Endothelial cell of umbilical vein (primary cell): ENCODE measurements at regions not wholly inside any gene's neighbourhood (a gene's known extent, or its start where the extent isn't known, plus 50 kb on each side); places are given as distances from the start of the nearest gene placed in this dataset.

Source experiments
- BruUV-seq: library from RNA; stranded (reverse); fragments of 400-500 nt; replicated peaks from 2 replicates; lab custom pipeline; 2021; lab: Mats Ljungman, UMichigan
- CTCF ChIA-PET: fragments of 300-600, 350-600 bp; sonication (Branson Sonifier 250); formaldehyde crosslinking; loops from one replicate; lab custom pipeline; 2021; ENCODE audit warnings: antibody characterized with exemption, inconsistent platforms; lab: Charles Lee
- POLR2A ChIA-PET: fragments of 300-600, 350-600 bp; sonication (Branson Sonifier 250); formaldehyde crosslinking; loops from one replicate; lab custom pipeline; 2021; ENCODE audit warnings: antibody characterized with exemption, inconsistent platforms; lab: Charles Lee
- DNase-seq: peaks from one replicate; pipeline ENCODE4 v3.0.0-alpha.2; 2011; ENCODE audit warnings: low read depth, low spot score
- FAIRE-seq: peaks from 2 replicates; lab custom pipeline; 2011; peaks lifted over from hg19 to GRCh38; lab: Jason Lieb, UNC
- H2AFZ ChIP-seq: 2 replicates; pipeline ENCODE4 v1.6.0; 2012; ENCODE audit warnings: low read depth, low read length, control low read depth, inconsistent platforms
- H3K27ac ChIP-seq: 2 replicates; pipeline ENCODE4 v1.5.1; 2011; ENCODE audit warnings: low read depth, mild to moderate bottlenecking, control low read depth, low read length, moderate library complexity; ENCODE audit not compliant: insufficient read depth
- H3K27me3 ChIP-seq, 2 experiments: 2 replicates each; pipeline versions ENCODE4 v1.6.0 to v1.6.1; 2011; ENCODE audit warnings: low read length in 2 of 2, mixed read lengths in 1 of 2; ENCODE audit not compliant: control insufficient read depth in 2 of 2, insufficient read depth in 2 of 2
- H3K36me3 ChIP-seq, 2 experiments: 2 replicates in 1 of 2; 3 replicates in 1 of 2; pipeline ENCODE4 v1.5.1; 2011; ENCODE audit warnings: low read length in 2 of 2, mild to moderate bottlenecking in 1 of 2, moderate library complexity in 1 of 2; ENCODE audit not compliant: control insufficient read depth in 2 of 2, insufficient read depth in 2 of 2; ENCODE audit errors: extremely low read depth in 1 of 2
- H3K4me1 ChIP-seq: 3 replicates; pipeline ENCODE4 v1.5.1; 2011; ENCODE audit warnings: mild to moderate bottlenecking, low read length; ENCODE audit not compliant: control insufficient read depth, insufficient read depth; ENCODE audit errors: extremely low read depth
- H3K4me2 ChIP-seq: 2 replicates; pipeline ENCODE4 v1.6.1; 2011; ENCODE audit warnings: low read length, control low read depth, mixed read lengths; ENCODE audit not compliant: insufficient read depth
- H3K4me3 ChIP-seq, 3 experiments: fragments of 200-600 bp in 1 of 3; sonication (generic), shearing (Covaris generic) in 1 of 3; replicated peaks in 1 of 3; 2 replicates each; pipeline ENCODE4 v1.5.1; 2011 to 2016; ENCODE audit warnings: control low read depth in 3 of 3, low read length in 3 of 3, mild to moderate bottlenecking in 2 of 3, inconsistent platforms in 1 of 3, low read depth in 1 of 3, moderate library complexity in 1 of 3; ENCODE audit not compliant: insufficient read depth in 1 of 3
- H3K79me2 ChIP-seq: 2 replicates; pipeline ENCODE4 v1.6.0; 2012; ENCODE audit warnings: low read length, inconsistent platforms; ENCODE audit not compliant: control insufficient read depth, insufficient read depth
- H3K9ac ChIP-seq: replicated peaks from 2 replicates; pipeline ENCODE3; 2011; ENCODE audit warnings: low read length, control low read depth; ENCODE audit not compliant: insufficient read depth; ENCODE audit errors: extremely low read depth
- H3K9me1 ChIP-seq: replicated peaks from 3 replicates; pipeline ENCODE4 v1.6.0; 2011; ENCODE audit warnings: mild to moderate bottlenecking, low read length; ENCODE audit not compliant: control insufficient read depth, insufficient read depth; ENCODE audit errors: extremely low read depth
- H3K9me3 ChIP-seq: replicated peaks from 2 replicates; pipeline ENCODE4 v1.5.1; 2012; ENCODE audit warnings: low read length, inconsistent platforms; ENCODE audit not compliant: control insufficient read depth, insufficient read depth
- H4K20me1 ChIP-seq: replicated peaks from 2 replicates; pipeline ENCODE3; 2011; ENCODE audit warnings: mild to moderate bottlenecking, low read length; ENCODE audit not compliant: control insufficient read depth, insufficient read depth; ENCODE audit errors: extremely low read depth
- EZH2 ChIP-seq: IDR thresholded peaks from 2 replicates; pipeline ENCODE4 v1.6.1; 2012; ENCODE audit warnings: borderline replicate concordance, low read depth, mild to moderate bottlenecking, moderate library complexity, low read length, inconsistent platforms; ENCODE audit not compliant: severe bottlenecking
- FOS ChIP-seq: IDR thresholded peaks from 2 replicates; pipeline ENCODE4 v1.6.1; 2011; ENCODE audit warnings: mild to moderate bottlenecking, low read length, moderate library complexity, borderline replicate concordance; ENCODE audit not compliant: insufficient read depth
- GATA2 ChIP-seq: IDR thresholded peaks from 2 replicates; pipeline ENCODE4 v1.7.0; 2011; ENCODE audit warnings: low read depth, mild to moderate bottlenecking, moderate library complexity, mixed read lengths, low read length; ENCODE audit not compliant: insufficient read length, insufficient read depth
- JUN ChIP-seq: IDR thresholded peaks from 2 replicates; pipeline ENCODE4 v1.6.1; 2011; ENCODE audit warnings: borderline replicate concordance, low read depth; ENCODE audit not compliant: insufficient read length, insufficient read depth
- MYC ChIP-seq: IDR thresholded peaks from one replicate; pipeline ENCODE4 v1.6.1; 2011; ENCODE audit warnings: mild to moderate bottlenecking, low read depth, low read length
- POLR2A ChIP-seq: IDR thresholded peaks from 2 replicates; pipeline ENCODE4 v1.6.1; 2012; ENCODE audit warnings: low read depth, mild to moderate bottlenecking, control low read depth, low read length
- POLR2AphosphoS5 ChIP-seq: IDR thresholded peaks from 2 replicates; pipeline ENCODE4 v1.6.1; 2012; ENCODE audit warnings: low read depth, mild to moderate bottlenecking, control low read depth, low read length, moderate library complexity; ENCODE audit not compliant: insufficient read depth
- dilution Hi-C: fragments of 300-500 bp; cut with MboI; formaldehyde crosslinking; loops from one replicate; pipeline ENCODE4 v1.15.0; 2019; ENCODE audit warnings: low sequenced_read_pairs; ENCODE audit not compliant: extremely low pct_ligation_motif_present
- intact Hi-C: fragments of 100-400 bp; cut with micrococcal nuclease; formaldehyde crosslinking; loops from one replicate; pipeline ENCODE4 v1.10.0; 2022
- TF ChIP-seq, protein P1 (sequence below), 2 donors: IDR thresholded peaks; 1 replicate in 1 of 2; 2 replicates in 1 of 2; pipeline ENCODE4 v1.5.1; 2011; ENCODE audit warnings: low read length in 2 of 2, mild to moderate bottlenecking in 2 of 2, moderate library complexity in 2 of 2, control low read depth in 1 of 2, inconsistent platforms in 1 of 2, low read depth in 1 of 2; ENCODE audit not compliant: insufficient read depth in 1 of 2; ENCODE audit errors: extremely low read depth in 1 of 2
- TF ChIP-seq, protein P2 (sequence below): IDR thresholded peaks from 2 replicates; pipeline ENCODE4 v1.6.1; 2011; ENCODE audit not compliant: insufficient read depth, insufficient read length

- FAIRE-seq (no peak), DNase-seq (no peak)
- CTCF ChIA-PET, result no interaction called here
- dilution Hi-C loops (no loop called here), intact Hi-C loops (no loop called here)
- Histone ChIP-seq H4K20me1 (no peaks in the 10 kb centered on the region), H3K4me3 (no peak overlapping the region), H3K27ac (no peak overlapping the region), H3K9me3 (no peaks in the 10 kb centered on the region), H3K4me2 (no peak overlapping the region), H2AFZ (no peak overlapping the region), H3K36me3 (no peaks in the 10 kb centered on the region), H3K27me3 (no peaks in the 10 kb centered on the region), H3K79me2 (no peaks in the 10 kb centered on the region), H3K9me1 (no peaks in the 10 kb centered on the region), H3K9ac (no peak overlapping the region), H3K4me1 (no peaks in the 10 kb centered on the region)
- no TSS peak for BruUV-seq
- POLR2A ChIA-PET, result no interaction called here
- TF ChIP-seq, protein P1, sequence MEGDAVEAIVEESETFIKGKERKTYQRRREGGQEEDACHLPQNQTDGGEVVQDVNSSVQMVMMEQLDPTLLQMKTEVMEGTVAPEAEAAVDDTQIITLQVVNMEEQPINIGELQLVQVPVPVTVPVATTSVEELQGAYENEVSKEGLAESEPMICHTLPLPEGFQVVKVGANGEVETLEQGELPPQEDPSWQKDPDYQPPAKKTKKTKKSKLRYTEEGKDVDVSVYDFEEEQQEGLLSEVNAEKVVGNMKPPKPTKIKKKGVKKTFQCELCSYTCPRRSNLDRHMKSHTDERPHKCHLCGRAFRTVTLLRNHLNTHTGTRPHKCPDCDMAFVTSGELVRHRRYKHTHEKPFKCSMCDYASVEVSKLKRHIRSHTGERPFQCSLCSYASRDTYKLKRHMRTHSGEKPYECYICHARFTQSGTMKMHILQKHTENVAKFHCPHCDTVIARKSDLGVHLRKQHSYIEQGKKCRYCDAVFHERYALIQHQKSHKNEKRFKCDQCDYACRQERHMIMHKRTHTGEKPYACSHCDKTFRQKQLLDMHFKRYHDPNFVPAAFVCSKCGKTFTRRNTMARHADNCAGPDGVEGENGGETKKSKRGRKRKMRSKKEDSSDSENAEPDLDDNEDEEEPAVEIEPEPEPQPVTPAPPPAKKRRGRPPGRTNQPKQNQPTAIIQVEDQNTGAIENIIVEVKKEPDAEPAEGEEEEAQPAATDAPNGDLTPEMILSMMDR (IDR thresholded peaks at IDR 0.05; ENCODE audit: extremely low read depth in 1 of 2, insufficient read depth in 1 of 2, low read depth in 1 of 2, low read length in 2 of 2), result no peak
- TF ChIP-seq GATA2 (no peak), POLR2AphosphoS5 (no peak)
Observed at GRCh38 chr3:117865338-117865737, 1155.8 kb downstream of the TUSC7 start.

GRCh38 chr3:117868766-117869165, 1159.2 kb downstream of the TUSC7 start:
- dilution Hi-C loops, result no loop called here
- no peaks in the 10 kb centered on the region for H4K20me1 ChIP-seq

More at GRCh38 chr3:117868766-117869165, 1159.2 kb downstream of the TUSC7 start:
- no peak for TF ChIP-seq POLR2AphosphoS5
- TF ChIP-seq GATA2, result no peak
- no peak for TF ChIP-seq MYC
- TF ChIP-seq, protein P2, sequence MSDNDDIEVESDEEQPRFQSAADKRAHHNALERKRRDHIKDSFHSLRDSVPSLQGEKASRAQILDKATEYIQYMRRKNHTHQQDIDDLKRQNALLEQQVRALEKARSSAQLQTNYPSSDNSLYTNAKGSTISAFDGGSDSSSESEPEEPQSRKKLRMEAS, result no peak
- TF ChIP-seq, protein P1 (IDR thresholded peaks at IDR 0.05; ENCODE audit: extremely low read depth in 1 of 2, insufficient read depth in 1 of 2, low read depth in 1 of 2, low read length in 2 of 2), result no peak
- TF ChIP-seq JUN, result no peak
- TF ChIP-seq FOS, result no peak
- no peak for TF ChIP-seq POLR2A
- no peak for TF ChIP-seq EZH2
- H3K27ac ChIP-seq, result no peak overlapping the region
- no TSS peak for BruUV-seq
- H3K36me3 ChIP-seq, result no peaks in the 10 kb centered on the region
- ChIA-PET CTCF (interaction anchor here (1.0 kb wide), 1 partner anchor 30 kb away, joined by 4 read pairs; no protein-coding TSS in a partner anchor), POLR2A (no interaction called here)
- no peak overlapping the region for H3K4me3 ChIP-seq
- no peaks in the 10 kb centered on the region for H3K27me3 ChIP-seq
- intact Hi-C loops, result no loop called here
- no peaks in the 10 kb centered on the region for H3K79me2 ChIP-seq
- no peak overlapping the region for H2AFZ ChIP-seq
- no peak overlapping the region for H3K9ac ChIP-seq
- no peaks in the 10 kb centered on the region for H3K9me3 ChIP-seq
- FAIRE-seq (no peak), DNase-seq (no peak)
- H3K4me2 ChIP-seq, result no peak overlapping the region
- H3K4me1 ChIP-seq, result no peaks in the 10 kb centered on the region
- H3K9me1 ChIP-seq, result no peaks in the 10 kb centered on the region
